A204.1 (cell line): ENCODE measurements at regions not wholly inside any gene's neighbourhood (a gene's known extent, or its start where the extent isn't known, plus 50 kb on each side); places are given as distances from the start of the nearest gene placed in this dataset.

Experiments
- FAIRE-seq: peaks from 2 replicates; lab custom pipeline; 2012; peaks lifted over from hg19 to GRCh38; lab: Jason Lieb, UNC

GRCh38 chr4:32169841-32170240, 1449.7 kb downstream of the PCDH7 start:
- FAIRE-seq = no peak

GRCh38 chr4:32172086-32172485, 1451.9 kb downstream of the PCDH7 start:
- FAIRE-seq = no peak

- no peak for FAIRE-seq
These were observed 1452.6 kb downstream of the PCDH7 start for GRCh38 chr4:32172761-32173160.

- FAIRE-seq = no peak
These were observed 1459.9 kb downstream of the PCDH7 start for GRCh38 chr4:32180086-32180485.

GRCh38 chr4:32184186-32184585, 1464.0 kb downstream of the PCDH7 start:
- no peak for FAIRE-seq

- no peak for FAIRE-seq
These were observed 1469.0 kb downstream of the PCDH7 start for GRCh38 chr4:32189130-32189529.

GRCh38 chr4:32189788-32190187, 1469.6 kb downstream of the PCDH7 start:
- no peak for FAIRE-seq

GRCh38 chr4:32191961-32192360, 1471.8 kb downstream of the PCDH7 start:
- no peak for FAIRE-seq

- FAIRE-seq = no peak
These were observed 1472.2 kb downstream of the PCDH7 start for GRCh38 chr4:32192363-32192762.

- FAIRE-seq = no peak
These were observed 1472.8 kb downstream of the PCDH7 start for GRCh38 chr4:32192991-32193390.

GRCh38 chr4:32196950-32197688, 1477.0 kb downstream of the PCDH7 start:
- FAIRE-seq = no peak

- FAIRE-seq = no peak
These were observed 1479.5 kb downstream of the PCDH7 start for GRCh38 chr4:32199639-32200038.

GRCh38 chr4:32203340-32203739, 1483.2 kb downstream of the PCDH7 start:
- FAIRE-seq = no peak

GRCh38 chr4:32206756-32207155, 1486.6 kb downstream of the PCDH7 start:
- FAIRE-seq = no peak

- no peak for FAIRE-seq
These were observed 1487.3 kb downstream of the PCDH7 start for GRCh38 chr4:32207456-32207855.

GRCh38 chr4:32215277-32215676, 1495.1 kb downstream of the PCDH7 start:
- no peak for FAIRE-seq

GRCh38 chr4:32216502-32216901, 1496.3 kb downstream of the PCDH7 start:
- FAIRE-seq = no peak

GRCh38 chr4:32219306-32220075, 1499.3 kb downstream of the PCDH7 start:
- no peak for FAIRE-seq

GRCh38 chr4:32226204-32226603, 1506.0 kb downstream of the PCDH7 start:
- FAIRE-seq = no peak

- peak; percentile 58 for FAIRE-seq
These were observed 1506.6 kb downstream of the PCDH7 start for GRCh38 chr4:32226733-32227132.

- FAIRE-seq = no peak
These were observed 1523.8 kb downstream of the PCDH7 start for GRCh38 chr4:32243926-32244325.

GRCh38 chr4:32249040-32249439, 1528.9 kb downstream of the PCDH7 start:
- FAIRE-seq = no peak

GRCh38 chr4:32251126-32251525, 1531.0 kb downstream of the PCDH7 start:
- FAIRE-seq = no peak

- FAIRE-seq = no peak
These were observed 1531.8 kb downstream of the PCDH7 start for GRCh38 chr4:32251926-32252325.
